Raji (cell line): ENCODE measurements at regions not wholly inside any gene's neighbourhood (a gene's known extent, or its start where the extent isn't known, plus 50 kb on each side); places are given as distances from the start of the nearest gene placed in this dataset.

Experiments used
- POLR2A ChIP-seq: IDR thresholded peaks from 2 replicates; pipeline ENCODE4 v1.6.1; 2011; ENCODE audit warnings: low read depth, low read length, control low read depth; ENCODE audit not compliant: insufficient read depth

DNA sequence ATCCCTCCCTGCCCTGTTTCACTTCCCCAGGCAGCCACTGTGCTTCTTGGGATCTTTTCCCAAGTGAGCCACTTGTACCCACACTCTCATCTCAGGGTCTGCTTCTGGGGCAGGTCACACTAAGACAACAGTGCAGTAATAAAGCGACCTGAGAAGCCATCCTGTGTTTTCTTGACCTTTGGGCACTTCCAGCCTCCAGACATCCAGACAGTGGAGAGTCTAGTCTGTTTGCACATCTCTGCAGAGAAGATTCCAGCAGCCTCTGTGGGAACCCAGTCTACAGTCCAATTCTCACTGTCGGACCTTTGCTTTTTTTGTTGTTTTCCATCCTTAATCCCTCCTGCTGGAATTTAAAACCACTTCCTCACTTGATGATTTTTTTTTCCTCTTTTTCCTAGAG is 50.3 kb upstream of the ATP6AP2 start:
- TF ChIP-seq POLR2A = no peak

DNA sequence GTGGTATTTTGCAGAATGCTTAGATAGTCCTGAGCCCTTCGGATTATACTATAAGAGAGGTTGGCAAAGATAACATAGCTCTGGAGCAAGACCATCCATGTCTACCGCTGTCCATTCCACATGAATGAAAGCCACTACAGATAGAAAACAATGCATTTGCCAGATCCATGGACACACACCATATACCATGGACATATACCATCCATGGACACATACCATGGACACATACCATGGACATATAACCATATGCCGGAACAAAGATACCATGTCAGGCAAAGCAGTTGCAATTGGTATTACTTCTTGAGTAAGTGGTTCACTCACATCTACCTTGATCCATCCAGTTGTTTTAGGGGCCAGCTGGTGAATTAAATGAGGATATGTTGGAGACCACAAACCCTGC is 53.2 kb upstream of the ATP6AP2 start:
- TF ChIP-seq POLR2A = no peak

DNA sequence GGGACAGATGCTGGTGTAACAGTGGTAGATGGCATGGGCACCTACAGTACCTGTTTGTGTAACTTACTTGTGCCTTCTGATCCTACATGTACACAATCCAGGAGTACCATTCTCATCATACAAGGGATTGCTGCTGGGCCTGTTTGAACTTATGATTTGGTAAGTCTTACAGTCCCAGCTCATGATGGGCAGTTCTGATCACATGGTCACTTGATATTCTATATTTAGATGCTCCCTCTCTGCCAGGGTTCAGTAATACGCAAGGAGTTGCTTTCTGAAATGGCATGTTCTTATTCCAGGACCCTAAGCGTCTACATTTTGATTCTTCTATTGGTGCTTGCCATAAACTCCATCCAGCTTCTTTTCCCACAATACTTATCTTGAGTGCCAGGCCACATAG is 54.4 kb upstream of the ATP6AP2 start:
- TF ChIP-seq POLR2A = no peak

DNA sequence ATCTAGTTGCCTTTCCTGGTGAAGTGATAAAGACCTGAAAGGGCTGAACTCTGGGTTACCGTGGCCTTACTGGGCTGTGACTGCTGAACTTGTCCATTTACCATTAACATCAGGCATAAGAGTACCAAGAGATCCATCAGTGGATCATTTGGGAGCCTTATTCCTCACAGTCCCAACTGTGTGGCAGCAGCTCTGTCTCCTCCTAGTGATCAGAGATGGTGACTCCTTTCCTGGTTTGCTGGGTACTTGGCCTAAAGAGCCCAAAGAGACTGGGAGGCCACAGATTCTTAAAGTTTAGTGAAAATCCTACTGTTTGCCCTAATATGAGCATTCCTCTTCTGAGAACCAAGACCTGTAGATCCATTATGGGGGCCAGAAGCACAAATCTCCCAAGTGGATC is 56.3 kb upstream of the ATP6AP2 start:
- TF ChIP-seq POLR2A = no peak

DNA sequence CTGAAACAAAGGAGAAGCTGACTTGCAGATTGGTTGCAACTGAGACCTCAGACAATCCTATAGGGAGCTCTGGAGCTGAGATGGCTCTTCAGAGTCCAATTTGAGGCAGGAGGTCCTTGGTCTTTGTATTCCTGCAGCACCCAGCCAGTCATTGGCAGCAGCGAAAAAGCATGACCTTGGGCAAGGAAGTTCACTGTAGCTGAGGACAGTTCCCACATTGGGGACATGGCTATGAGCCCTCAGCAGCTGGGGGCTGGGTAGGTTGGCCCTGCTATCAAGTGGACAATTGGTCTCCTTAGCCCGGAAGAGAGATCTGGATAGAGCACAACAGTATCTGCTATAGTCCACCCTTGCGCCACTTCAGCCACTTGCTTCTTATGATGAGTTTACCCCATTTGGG is 56.9 kb upstream of the ATP6AP2 start:
- no peak for TF ChIP-seq POLR2A

DNA sequence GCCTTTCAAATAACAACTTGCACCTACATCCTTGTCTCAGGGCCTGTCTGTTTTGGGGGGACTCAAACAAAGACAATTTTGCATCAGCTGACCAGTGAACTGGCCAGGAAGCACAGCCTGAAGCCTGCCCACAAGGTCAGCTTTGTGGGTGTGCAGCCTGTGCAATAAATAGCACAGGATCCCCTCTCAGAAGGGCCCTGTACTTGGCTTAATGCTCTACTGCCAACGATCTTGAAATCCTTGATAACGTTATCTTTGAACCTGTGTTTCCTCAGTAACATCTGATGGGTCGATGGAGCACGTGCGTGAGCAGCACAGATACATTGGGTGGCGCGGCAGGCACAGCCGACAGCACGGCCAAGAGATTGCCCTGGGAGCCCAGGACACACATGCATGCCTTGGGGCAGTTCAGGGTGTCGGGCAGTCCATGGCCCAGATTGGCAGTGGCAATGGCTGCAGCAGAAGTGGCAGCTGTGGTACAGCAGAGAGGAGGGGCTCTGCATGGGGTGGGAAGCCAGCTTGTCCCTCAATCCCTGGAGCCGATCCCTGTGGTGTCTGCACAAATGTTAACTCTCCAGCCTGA is 58.8 kb upstream of the ATP6AP2 start:
- no peak for TF ChIP-seq POLR2A

DNA sequence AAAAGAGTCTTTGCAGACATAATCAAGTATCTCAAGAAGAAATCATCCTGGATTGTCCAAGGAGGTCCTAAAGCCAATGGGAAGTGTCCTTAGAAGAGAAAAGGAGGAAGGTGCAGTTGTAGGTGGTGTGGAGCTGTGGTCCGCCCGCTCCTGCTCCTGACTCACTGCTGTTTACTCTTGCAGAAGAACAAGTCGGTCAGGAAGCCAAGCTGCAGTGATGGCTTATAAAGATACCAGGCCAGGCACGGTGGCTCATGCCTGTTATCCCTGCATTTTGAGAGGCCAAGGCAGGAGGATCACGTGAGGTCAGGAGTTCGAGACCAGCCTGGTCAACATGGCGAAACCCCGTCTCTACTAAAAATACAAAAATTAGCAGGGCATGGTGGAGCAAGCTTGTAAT is 66.4 kb upstream of the ATP6AP2 start:
- TF ChIP-seq POLR2A = no peak

DNA sequence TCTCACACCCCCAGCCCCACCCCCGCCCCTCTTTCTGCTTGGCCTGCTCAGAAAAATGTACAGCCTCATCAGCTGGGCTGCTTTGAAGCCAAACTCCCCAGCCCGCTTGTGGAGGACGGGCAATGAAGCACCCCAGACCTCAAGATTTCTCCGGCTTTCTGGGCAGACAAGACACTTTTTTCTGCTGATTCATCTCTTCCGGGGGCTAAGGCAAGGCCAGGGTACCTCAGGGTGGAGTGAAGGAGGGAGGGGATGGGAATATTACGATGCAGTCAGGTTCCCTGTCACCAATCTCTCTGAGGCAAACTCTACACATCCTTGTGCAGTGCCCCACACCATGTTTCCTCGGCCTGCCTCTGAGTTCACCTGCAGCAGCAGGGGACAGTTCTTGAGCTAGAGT is 66.9 kb upstream of the ATP6AP2 start:
- no peak for TF ChIP-seq POLR2A

DNA sequence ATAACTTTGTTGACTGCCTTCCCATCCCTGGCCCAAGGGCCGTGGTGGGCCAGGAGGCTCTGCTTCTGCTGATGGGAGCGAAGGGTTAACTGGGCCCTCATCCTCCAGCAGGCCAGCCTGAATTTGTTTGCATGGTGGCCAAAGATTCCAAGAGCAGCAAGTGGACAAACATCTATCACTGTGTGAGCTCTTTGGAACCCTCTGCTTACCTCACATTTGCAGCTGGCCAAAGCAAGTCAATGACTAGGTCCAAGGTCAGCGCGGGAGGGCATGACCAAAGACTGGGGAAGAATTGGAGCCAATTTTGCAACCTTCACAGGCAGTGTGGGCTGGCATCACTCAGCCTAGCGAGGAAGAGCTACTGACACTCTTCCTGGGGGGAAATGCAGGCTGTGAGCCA is 67.8 kb upstream of the ATP6AP2 start:
- no peak for TF ChIP-seq POLR2A

DNA sequence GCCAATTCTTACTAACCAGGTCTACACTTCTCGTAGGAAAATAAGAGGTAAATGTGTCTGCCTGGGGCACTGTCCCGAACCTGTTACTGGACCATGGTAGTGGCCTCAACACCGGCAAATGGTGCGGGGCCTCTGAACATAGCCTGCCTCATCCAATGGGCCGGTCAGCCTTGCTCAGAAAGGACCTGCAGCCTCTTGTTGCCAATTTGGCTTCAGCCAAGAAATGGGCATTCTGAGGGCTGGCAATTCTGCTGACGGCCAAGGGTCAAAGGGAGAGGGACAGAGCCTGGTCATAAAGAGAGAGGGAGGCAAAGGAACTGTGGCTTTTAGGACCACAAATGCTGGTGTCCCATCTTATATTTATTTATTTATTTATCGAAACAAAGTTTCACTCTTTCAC is 69.5 kb upstream of the ATP6AP2 start:
- no peak for TF ChIP-seq POLR2A

DNA sequence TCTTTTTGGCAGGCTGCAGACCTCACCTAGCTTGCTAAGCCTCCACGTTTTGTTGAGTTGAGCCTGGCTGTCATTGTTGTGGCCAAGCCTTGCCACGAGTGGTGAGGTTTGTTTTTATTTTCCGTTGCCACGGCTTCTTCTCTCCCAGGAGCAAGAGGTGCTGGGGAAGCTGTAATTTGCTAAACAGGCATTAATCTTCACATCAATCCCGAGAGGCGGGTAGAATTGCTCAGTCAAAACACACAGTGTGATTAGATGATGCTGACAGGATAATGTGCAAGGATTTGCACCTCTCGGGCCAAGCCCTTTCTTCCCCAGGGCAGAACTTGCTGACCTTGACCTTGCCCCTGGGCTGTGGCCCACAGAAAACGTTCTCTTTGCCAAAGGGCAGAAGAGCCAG is 72.2 kb upstream of the ATP6AP2 start:
- TF ChIP-seq POLR2A = no peak

DNA sequence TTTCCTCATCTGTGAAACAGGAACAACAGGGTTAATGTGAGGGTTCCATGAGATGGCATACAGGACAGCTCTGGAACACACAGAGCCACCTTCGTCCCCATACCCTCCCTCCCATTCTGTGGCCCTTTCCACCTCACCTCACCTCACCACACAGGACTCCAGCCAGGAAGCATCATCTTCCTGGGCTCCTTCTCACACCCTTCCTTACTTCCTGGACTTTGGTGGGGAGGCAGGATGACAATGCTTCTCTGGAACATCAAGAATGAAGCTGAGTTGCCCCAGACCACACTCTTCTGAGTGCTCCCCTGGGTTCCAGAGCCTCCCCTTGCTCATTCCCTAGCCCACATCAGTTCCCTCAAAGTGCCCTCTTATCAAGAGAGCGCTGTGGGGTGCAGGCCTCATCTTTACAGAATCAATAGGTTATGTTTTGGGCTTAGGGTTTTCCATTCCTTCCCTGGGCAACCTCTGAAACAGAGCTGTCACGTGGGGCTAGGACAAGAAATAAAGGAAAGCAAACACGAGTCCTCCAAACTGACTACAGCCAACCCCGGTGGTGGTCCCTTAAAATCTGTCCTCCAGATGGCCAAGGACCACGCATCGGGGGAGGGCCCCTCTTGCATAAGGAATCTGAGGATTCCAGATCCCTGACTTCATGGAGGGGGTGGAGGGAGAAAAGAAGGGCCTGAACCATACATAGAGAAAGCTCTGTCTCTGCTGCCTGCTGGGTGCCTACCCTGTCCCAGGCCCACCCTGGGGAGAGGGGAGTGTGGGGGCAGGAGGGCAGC is 74.4 kb upstream of the ATP6AP2 start:
- no peak for TF ChIP-seq POLR2A

DNA sequence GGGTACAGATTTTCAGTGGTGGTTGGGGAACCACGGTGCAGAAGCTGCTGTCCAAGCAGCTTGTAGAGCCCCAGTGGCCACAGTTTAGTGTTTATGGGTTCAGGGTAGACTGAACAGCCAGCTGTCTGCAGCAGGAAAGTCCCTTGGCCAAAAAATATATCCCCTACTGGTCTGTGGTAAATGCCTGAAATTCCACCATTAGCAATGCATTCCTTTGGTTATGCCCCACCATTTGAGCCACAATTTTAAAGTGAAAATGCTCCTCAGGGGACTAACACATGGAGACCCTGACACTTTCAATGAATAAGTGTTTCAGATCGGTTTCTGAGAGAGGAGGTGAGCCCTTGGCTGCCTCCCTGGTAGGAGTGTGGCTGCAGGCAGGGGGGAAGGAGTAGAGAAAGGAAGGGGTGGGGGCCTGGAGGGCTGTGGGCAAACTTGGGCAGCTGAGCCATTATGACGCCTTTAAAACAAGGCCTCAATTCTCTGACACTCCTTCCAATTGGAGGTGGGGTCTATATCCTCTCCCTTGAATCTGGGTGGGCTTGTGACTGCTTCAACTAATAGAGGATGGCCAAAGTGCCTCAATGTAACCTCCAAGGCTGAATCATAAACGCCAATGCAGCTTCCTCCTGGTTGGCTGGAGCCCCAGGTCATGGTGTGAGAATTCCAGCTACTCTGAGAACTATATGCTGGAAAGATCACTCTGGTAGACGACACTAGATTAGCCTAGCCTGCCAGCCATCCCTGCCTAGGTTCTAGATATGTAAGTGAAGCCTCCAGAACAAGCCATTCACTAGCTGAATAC is 75.8 kb upstream of the ATP6AP2 start:
- no peak for TF ChIP-seq POLR2A

DNA sequence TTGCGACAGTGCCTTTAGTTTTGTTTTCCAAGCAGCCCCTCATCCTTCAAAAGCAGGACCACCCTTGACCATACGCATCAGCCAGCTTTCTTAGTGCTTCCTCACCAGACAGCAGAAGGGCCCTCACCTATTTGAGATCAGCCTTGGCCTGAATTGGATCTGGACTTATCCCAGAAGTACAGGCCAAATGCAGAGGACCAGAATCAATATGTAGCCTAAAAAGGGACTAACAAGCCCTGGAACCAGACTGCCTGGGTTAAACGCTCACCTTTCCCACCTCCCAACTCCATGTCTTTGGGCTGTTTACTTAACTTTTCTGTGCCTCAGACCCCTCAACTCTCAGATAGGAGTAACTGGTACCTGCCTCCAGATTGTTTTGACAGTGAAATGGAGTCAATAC is 77.7 kb upstream of the ATP6AP2 start:
- no peak for TF ChIP-seq POLR2A

DNA sequence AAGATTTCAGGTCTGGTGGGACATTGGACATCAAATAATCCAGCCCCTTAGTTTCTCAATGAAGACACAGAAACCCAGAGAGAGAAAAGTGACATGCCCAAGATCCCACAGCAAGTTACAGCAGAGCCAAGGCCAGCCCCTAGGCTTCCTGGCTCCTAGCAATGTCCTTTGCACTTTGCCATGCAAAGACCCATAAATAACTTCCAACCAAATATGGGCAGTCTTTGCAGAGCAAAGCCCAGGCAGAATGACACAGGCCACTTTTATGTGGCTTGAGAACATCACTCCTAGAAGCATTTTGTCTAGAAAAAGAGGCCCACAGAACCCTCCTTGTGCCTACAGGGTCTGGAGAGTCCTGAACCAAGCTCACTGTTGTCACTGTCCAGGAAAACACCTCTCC is 78.1 kb upstream of the ATP6AP2 start:
- TF ChIP-seq POLR2A = no peak
